HUES6 (cell line): ENCODE measurements at regions not wholly inside any gene's neighbourhood (a gene's known extent, or its start where the extent isn't known, plus 50 kb on each side); places are given as distances from the start of the nearest gene placed in this dataset.

Source experiments
- H3K27ac ChIP-seq: 2 replicates; pipeline ENCODE4 v1.7.0; 2013; ENCODE audit warnings: low read depth, mild to moderate bottlenecking, low read length, inconsistent platforms
- H3K27me3 ChIP-seq: 2 replicates; pipeline ENCODE4 v1.6.1; 2013; ENCODE audit warnings: low read length; ENCODE audit not compliant: control insufficient read depth, insufficient read depth
- H3K36me3 ChIP-seq: 2 replicates; pipeline ENCODE4 v1.6.1; 2013; ENCODE audit warnings: low read length; ENCODE audit not compliant: control insufficient read depth, insufficient read depth
- H3K4me1 ChIP-seq: 2 replicates; pipeline ENCODE4 v1.6.1; 2013; ENCODE audit warnings: low read length; ENCODE audit not compliant: control insufficient read depth, insufficient read depth
- H3K4me3 ChIP-seq: 2 replicates; pipeline ENCODE4 v1.5.1; 2013; ENCODE audit warnings: low read depth, low read length
- H3K9ac ChIP-seq: one replicate; pipeline ENCODE4 v1.6.1; 2013; ENCODE audit warnings: mild to moderate bottlenecking, low read length
- H3K9me3 ChIP-seq: 2 replicates; pipeline ENCODE4 v1.6.1; 2013; ENCODE audit warnings: low read depth, low read length; ENCODE audit not compliant: control insufficient read depth, insufficient read depth

DNA sequence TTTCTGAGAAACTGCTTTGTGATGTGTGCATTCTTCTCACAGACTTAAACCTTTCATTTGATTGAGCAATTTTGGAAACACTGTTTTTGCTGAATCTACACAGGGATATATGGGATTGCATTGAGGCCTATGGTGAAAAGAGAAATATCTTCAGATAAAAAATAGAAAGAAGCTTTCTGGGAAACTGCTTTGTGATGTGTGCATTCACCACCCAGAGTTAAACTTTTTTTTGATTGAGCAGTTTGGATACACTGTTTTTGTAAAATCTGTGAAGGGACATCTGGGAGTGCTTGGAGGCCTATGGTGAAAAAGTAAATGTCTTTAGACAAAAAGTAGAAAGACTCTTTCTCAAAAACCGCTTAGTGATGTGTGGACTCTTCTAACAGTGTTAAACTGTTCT, 1683.8 kb downstream of the UQCRFS1 start:
- no peak overlapping the region for H3K27ac ChIP-seq
- no peaks in the 10 kb centered on the region for H3K27me3 ChIP-seq
- H3K9me3 ChIP-seq: peaks cover 92% of the 10 kb centered on the region

DNA sequence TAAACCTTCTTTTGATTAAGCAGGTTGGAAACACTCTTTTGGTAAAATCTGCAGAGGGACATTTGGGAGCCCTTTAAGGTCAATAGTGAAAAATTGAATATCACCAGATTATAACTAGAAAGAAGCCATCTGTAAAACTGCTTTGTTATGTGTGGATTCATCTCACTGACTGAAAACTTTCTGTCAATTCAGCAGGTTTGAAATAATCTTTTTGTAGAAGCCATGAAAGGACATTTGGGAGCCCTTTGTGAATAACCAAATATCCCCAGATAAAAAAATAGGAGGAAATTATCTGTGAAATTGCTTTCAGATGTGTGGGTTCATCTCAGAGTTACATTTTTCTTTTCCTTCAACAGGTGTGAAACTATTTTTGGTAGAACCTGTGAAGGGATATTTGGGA, 1690.7 kb downstream of the UQCRFS1 start:
- Histone ChIP-seq H3K9me3 (peaks cover 75% of the 10 kb centered on the region), H3K27me3 (no peaks in the 10 kb centered on the region), H3K4me3 (no peak overlapping the region), H3K27ac (no peak overlapping the region), H3K4me1 (no peaks in the 10 kb centered on the region), H3K9ac (no peak overlapping the region), H3K36me3 (no peaks in the 10 kb centered on the region)

More for the DNA sequence above, 1683.8 kb downstream of the UQCRFS1 start:
- Histone ChIP-seq H3K4me1 (no peaks in the 10 kb centered on the region), H3K4me3 (no peak overlapping the region), H3K9ac (no peak overlapping the region), H3K36me3 (no peaks in the 10 kb centered on the region)
